ENCODE measurements at regions not wholly inside any gene's neighbourhood (a gene's known extent, or its start where the extent isn't known, plus 50 kb on each side); places are given as distances from the start of the nearest gene placed in this dataset.

DNA sequence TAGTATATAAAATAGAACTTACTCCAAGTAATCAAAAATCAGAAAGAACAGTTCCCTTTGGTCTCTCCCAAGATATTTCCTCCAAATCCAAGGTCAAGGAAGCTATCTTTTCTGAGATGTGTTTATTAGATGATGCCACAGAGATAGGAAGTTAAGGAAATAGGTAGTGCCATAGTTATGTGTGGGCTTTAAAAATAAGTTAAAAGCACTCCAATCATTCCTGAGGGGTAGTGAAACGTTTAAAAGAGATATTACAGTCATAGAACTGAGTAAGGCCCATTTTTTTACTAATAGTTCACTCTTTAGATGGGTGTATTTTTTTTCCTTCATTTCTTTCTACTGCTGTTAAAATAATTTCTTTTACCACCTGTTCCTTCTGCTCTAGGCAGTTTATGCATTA is 1630.9 kb upstream of the SEL1L start:
- in situ Hi-C loops (cut with MboI; ENCODE audit: low pct_ligation_motif_present in 1 of 4, low pct_unique_long_range_greater_than_20kb in 1 of 4, low sequenced_read_pairs in 3 of 4): no loop called here
- 26 to 30% methylated on average over 1 of the region's 1 CpG for WGBS, 2 donors (ENCODE audit: low coverage in 1 of 2)
- intact Hi-C loops (cut with DNase I; ENCODE audit: low total_unique reads): no loop called here
- TF ChIP-seq POLR2A (IDR thresholded peaks at IDR 0.05) (no peak), POLR2AphosphoS5 (IDR thresholded peaks at IDR 0.05) (no peak), EP300 (IDR thresholded peaks at IDR 0.05; ENCODE audit: low read depth) (no peak)
- TF ChIP-seq, protein P1, sequence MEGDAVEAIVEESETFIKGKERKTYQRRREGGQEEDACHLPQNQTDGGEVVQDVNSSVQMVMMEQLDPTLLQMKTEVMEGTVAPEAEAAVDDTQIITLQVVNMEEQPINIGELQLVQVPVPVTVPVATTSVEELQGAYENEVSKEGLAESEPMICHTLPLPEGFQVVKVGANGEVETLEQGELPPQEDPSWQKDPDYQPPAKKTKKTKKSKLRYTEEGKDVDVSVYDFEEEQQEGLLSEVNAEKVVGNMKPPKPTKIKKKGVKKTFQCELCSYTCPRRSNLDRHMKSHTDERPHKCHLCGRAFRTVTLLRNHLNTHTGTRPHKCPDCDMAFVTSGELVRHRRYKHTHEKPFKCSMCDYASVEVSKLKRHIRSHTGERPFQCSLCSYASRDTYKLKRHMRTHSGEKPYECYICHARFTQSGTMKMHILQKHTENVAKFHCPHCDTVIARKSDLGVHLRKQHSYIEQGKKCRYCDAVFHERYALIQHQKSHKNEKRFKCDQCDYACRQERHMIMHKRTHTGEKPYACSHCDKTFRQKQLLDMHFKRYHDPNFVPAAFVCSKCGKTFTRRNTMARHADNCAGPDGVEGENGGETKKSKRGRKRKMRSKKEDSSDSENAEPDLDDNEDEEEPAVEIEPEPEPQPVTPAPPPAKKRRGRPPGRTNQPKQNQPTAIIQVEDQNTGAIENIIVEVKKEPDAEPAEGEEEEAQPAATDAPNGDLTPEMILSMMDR (IDR thresholded peaks at IDR 0.05): no peak
- Histone ChIP-seq H3K4me3 (no peak overlapping the region), H3K9me3 (no peaks in the 10 kb centered on the region), H3K36me3 (no peaks in the 10 kb centered on the region), H3K27ac (no peak overlapping the region), H3K27me3 (no peaks in the 10 kb centered on the region), H3K4me1 (no peaks in the 10 kb centered on the region)
- DNase-seq: no peak

DNA sequence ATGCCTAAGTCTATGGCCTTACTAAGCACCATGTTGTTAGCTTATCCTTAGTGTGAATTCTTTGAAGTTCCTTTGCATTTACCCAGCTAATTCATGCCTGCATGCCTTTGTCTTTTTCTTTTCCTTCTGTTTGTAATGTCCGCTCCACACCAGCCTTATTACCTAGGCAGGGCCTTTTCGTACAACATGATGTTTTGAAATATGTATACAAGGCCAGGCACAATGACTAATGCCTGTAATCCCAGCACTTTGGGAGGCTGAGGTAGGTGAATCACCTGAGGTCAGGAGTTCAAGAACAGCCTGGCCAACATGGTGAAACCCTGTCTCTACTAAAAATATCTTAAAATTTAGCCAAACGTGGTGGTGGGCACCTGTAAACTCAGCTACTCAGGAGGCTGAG is 1636.5 kb upstream of the SEL1L start:
- in situ Hi-C loops (cut with MboI; ENCODE audit: low pct_ligation_motif_present in 1 of 4, low pct_unique_long_range_greater_than_20kb in 1 of 4, low sequenced_read_pairs in 3 of 4) (no loop called here), intact Hi-C loops (cut with DNase I; ENCODE audit: low total_unique reads) (no loop called here)
- no peak for TF ChIP-seq EP300 (IDR thresholded peaks at IDR 0.05; ENCODE audit: low read depth)
- Histone ChIP-seq H3K9me3 (no peaks in the 10 kb centered on the region), H3K4me1 (no peaks in the 10 kb centered on the region), H3K27me3 (no peaks in the 10 kb centered on the region), H3K4me3 (no peak overlapping the region), H3K27ac (no peak overlapping the region), H3K36me3 (no peaks in the 10 kb centered on the region)
- WGBS, 2 donors (ENCODE audit: low coverage in 1 of 2): 43 to 77% methylated on average over 2 to 3 of the region's 3 CpGs
- DNase-seq: no peak

DNA sequence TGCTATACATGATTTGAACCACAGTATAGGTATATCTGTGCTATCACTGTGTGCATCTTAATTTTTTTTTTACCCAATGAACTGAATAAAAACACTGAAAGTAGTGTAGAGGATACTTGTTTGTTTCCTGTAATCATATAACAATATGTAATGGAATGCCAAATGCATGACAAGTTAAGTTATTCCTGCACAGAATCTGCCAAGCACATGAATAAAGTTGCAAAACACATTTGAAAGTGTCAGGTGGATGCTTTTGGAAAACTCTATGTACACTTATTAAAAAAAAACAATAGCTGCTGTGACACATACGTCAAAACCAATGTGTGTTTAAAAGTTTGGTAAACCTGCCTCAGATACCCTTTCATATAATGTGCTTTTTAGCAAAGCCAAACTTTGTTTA is 1638.1 kb upstream of the SEL1L start:
- Histone ChIP-seq H3K4me3 (no peak overlapping the region), H3K27me3 (no peaks in the 10 kb centered on the region), H3K27ac (no peak overlapping the region), H3K4me1 (no peaks in the 10 kb centered on the region), H3K9me3 (no peaks in the 10 kb centered on the region), H3K36me3 (no peaks in the 10 kb centered on the region)
- TF ChIP-seq EP300 (IDR thresholded peaks at IDR 0.05; ENCODE audit: low read depth) (no peak), POLR2AphosphoS5 (IDR thresholded peaks at IDR 0.05) (no peak), POLR2A (IDR thresholded peaks at IDR 0.05) (no peak)
- TF ChIP-seq, protein P1 (IDR thresholded peaks at IDR 0.05): no peak
- in situ Hi-C loops (cut with MboI; ENCODE audit: low pct_ligation_motif_present in 1 of 4, low pct_unique_long_range_greater_than_20kb in 1 of 4, low sequenced_read_pairs in 3 of 4) (no loop called here), intact Hi-C loops (cut with DNase I; ENCODE audit: low total_unique reads) (no loop called here)
- DNase-seq: no peak
- WGBS, 2 donors (ENCODE audit: low coverage in 1 of 2): 72 to 83% methylated on average over 1 of the region's 1 CpG

DNA sequence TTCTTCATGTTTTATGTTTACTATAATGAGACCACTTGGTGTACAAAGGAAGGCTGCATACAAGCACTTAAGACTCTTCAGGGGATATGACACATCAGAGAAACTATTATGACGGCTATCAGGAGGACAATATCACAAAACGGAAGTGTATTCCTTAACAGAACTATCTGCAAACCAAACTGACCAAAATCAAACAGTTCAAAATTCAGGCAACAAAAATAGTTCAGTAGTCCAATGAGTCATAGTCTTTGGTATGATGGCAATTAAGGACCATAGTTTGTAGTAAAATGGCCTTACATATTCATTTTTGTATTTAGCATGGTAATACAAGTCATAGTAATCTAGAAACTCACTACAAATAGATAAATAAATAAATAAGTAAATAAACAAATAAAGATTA is 1638.7 kb upstream of the SEL1L start:
- intact Hi-C loops (cut with DNase I; ENCODE audit: low total_unique reads): no loop called here
- H3K4me3 ChIP-seq: no peak overlapping the region
- WGBS, 2 donors (ENCODE audit: low coverage in 1 of 2): 78 to 83% methylated on average over 2 of the region's 2 CpGs
- no peaks in the 10 kb centered on the region for H3K27me3 ChIP-seq
- no peaks in the 10 kb centered on the region for H3K4me1 ChIP-seq
- TF ChIP-seq EP300 (IDR thresholded peaks at IDR 0.05; ENCODE audit: low read depth) (no peak), POLR2A (IDR thresholded peaks at IDR 0.05) (no peak), POLR2AphosphoS5 (IDR thresholded peaks at IDR 0.05) (no peak)
- TF ChIP-seq, protein P1 (IDR thresholded peaks at IDR 0.05): no peak
- in situ Hi-C loops (cut with MboI; ENCODE audit: low pct_ligation_motif_present in 1 of 4, low pct_unique_long_range_greater_than_20kb in 1 of 4, low sequenced_read_pairs in 3 of 4): no loop called here
- no peaks in the 10 kb centered on the region for H3K36me3 ChIP-seq
- H3K9me3 ChIP-seq: no peaks in the 10 kb centered on the region
- H3K27ac ChIP-seq: no peak overlapping the region
- no peak for DNase-seq

DNA sequence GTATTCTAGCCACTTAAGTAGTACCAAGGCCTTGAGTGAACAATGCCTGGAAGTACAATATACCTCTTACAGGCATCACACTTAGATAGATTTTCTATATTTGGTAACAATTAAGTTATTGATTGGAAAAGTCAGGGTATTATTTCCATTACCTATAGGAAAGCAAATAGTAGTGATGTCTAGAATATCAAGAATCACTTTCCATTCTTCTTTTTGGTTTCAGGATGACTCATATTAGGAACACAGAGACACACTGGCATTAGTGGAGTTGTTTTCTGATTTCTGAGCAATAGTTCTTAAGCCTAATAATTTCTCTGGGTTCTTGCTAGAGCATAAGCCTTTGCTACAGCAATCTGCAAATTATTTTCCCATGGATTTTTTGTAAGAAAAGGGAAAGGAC is 1640.0 kb upstream of the SEL1L start:
- Histone ChIP-seq H3K27me3 (no peaks in the 10 kb centered on the region), H3K27ac (no peak overlapping the region), H3K4me3 (no peak overlapping the region), H3K4me1 (no peaks in the 10 kb centered on the region), H3K36me3 (no peaks in the 10 kb centered on the region), H3K9me3 (no peaks in the 10 kb centered on the region)
- in situ Hi-C loops (cut with MboI; ENCODE audit: low pct_ligation_motif_present in 1 of 4, low pct_unique_long_range_greater_than_20kb in 1 of 4, low sequenced_read_pairs in 3 of 4): no loop called here
- intact Hi-C loops (cut with DNase I; ENCODE audit: low total_unique reads): no loop called here
- no peak for DNase-seq
- TF ChIP-seq, protein P1 (IDR thresholded peaks at IDR 0.05): no peak
- no peak for TF ChIP-seq POLR2A (IDR thresholded peaks at IDR 0.05)
- no peak for TF ChIP-seq EP300 (IDR thresholded peaks at IDR 0.05; ENCODE audit: low read depth)
- TF ChIP-seq POLR2AphosphoS5 (IDR thresholded peaks at IDR 0.05): no peak

Measured in transverse colon (tissue), 4 donors.